Testis (tissue), 2 donors: ENCODE measurements at regions not wholly inside any gene's neighbourhood (a gene's known extent, or its start where the extent isn't known, plus 50 kb on each side); places are given as distances from the start of the nearest gene placed in this dataset.

Source experiments
- DNase-seq: peaks from one replicate; pipeline ENCODE4 v3.0.0-alpha.2; 2019
- H3K27ac ChIP-seq, 2 donors: fragments of 200-600 bp; sonication (generic); one replicate each; pipeline ENCODE4 v1.5.1; 2019
- H3K27me3 ChIP-seq: fragments of 200-600 bp; sonication (generic); one replicate; pipeline ENCODE4 v1.5.1; 2019
- H3K36me3 ChIP-seq: fragments of 200-600 bp; sonication (generic); one replicate; pipeline ENCODE4 v1.5.1; 2017; ENCODE audit warnings: low read depth; ENCODE audit errors: missing control alignments
- H3K4me1 ChIP-seq: fragments of 200-600 bp; sonication (generic); one replicate; pipeline ENCODE4 v1.5.1; 2019
- H3K4me3 ChIP-seq, 2 donors: fragments of 200-600 bp; sonication (generic); one replicate each; pipeline ENCODE4 v1.5.1; 2017 to 2019
- H3K9me3 ChIP-seq: fragments of 200-600 bp; sonication (generic); one replicate; pipeline ENCODE4 v1.5.1; 2017
- CTCF ChIP-seq, 3 experiments: fragments of 450-650 bp in 2 of 3; fragments of 200-600 bp in 1 of 3; sonication (generic) in 1 of 3; IDR thresholded peaks; one replicate each; pipeline ENCODE4 v1.5.1; 2016 to 2019; ENCODE audit warnings: antibody characterized with exemption in 3 of 3, mild to moderate bottlenecking in 2 of 3, moderate library complexity in 1 of 3
- POLR2A ChIP-seq: fragments of 450-650 bp; IDR thresholded peaks from one replicate; pipeline ENCODE4 v1.6.1; 2017; ENCODE audit warnings: antibody characterized with exemption, mild to moderate bottlenecking, moderate library complexity
- WGBS, 2 donors: methylation state at CpG; one replicate each; pipeline ENCODE4 v1.1.5; 2018; 5-methylcytosine and 5-hydroxymethylcytosine counted together
- intact Hi-C: fragments of 100-400 bp; cut with DNase I; formaldehyde crosslinking; loops from one replicate; pipeline ENCODE4 v1.15.1; 2023; ENCODE audit warnings: low total_unique reads

DNA sequence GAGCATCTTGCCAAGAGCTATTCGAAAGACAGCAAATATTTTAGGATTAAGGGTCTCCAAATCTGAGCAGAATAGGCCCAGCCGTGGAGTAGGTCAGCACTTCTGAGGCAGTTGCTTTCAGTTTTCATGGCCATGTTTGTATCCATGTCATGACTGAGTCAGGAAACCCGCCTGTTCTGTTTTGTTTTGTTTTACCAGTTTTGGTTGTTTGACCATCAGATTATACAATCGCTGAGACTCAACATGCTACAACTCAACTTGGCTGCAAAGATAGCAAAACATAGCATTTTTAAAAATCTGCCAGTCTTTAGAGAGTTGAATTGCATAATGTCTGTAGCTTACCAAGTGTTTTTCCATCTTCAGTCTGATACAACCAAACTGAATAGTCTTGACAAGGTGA lies 185.1 kb upstream of the ZNF462 start:
- H3K27me3 ChIP-seq, result no peaks in the 10 kb centered on the region
- intact Hi-C loops, result no loop called here
- no peak overlapping the region for H3K4me3 ChIP-seq
- H3K4me1 ChIP-seq, result no peaks in the 10 kb centered on the region
- TF ChIP-seq CTCF (IDR thresholded peaks at IDR 0.05) (no peak), POLR2A (no peak)
- no peak overlapping the region for H3K27ac ChIP-seq
- 81 to 90% methylated on average over 4 of the region's 4 CpGs for WGBS, 2 donors
- DNase-seq, result no peak
- no peaks in the 10 kb centered on the region for H3K9me3 ChIP-seq
- H3K36me3 ChIP-seq, result no peaks in the 10 kb centered on the region

- no peak for DNase-seq
- Histone ChIP-seq H3K9me3 (no peaks in the 10 kb centered on the region), H3K27me3 (no peaks in the 10 kb centered on the region), H3K4me3 (no peak overlapping the region), H3K4me1 (no peaks in the 10 kb centered on the region), H3K36me3 (no peaks in the 10 kb centered on the region), H3K27ac (no peak overlapping the region)
- TF ChIP-seq POLR2A (no peak), CTCF (IDR thresholded peaks at IDR 0.05) (no peak)
- intact Hi-C loops, result no loop called here
Observed at GRCh38 chr9:106678273-106678672, 184.7 kb upstream of the ZNF462 start.

GRCh38 chr9:106682420-106682819 lies 180.5 kb upstream of the ZNF462 start:
- no peak for DNase-seq
- 68 to 77% methylated on average over 2 of the region's 2 CpGs for WGBS, 2 donors

GRCh38 chr9:106683454-106683853 lies 179.5 kb upstream of the ZNF462 start:
- TF ChIP-seq CTCF (IDR thresholded peaks at IDR 0.05) (no peak), POLR2A (no peak)
- Histone ChIP-seq H3K27me3 (no peaks in the 10 kb centered on the region), H3K4me1 (no peaks in the 10 kb centered on the region), H3K9me3 (no peaks in the 10 kb centered on the region), H3K4me3 (no peak overlapping the region), H3K36me3 (no peaks in the 10 kb centered on the region), H3K27ac (no peak overlapping the region)
- no peak for DNase-seq
- intact Hi-C loops, result no loop called here

More at GRCh38 chr9:106682420-106682819, 180.5 kb upstream of the ZNF462 start:
- Histone ChIP-seq H3K27ac (no peak overlapping the region), H3K4me3 (no peak overlapping the region), H3K4me1 (no peaks in the 10 kb centered on the region), H3K9me3 (no peaks in the 10 kb centered on the region), H3K27me3 (no peaks in the 10 kb centered on the region), H3K36me3 (no peaks in the 10 kb centered on the region)
- intact Hi-C loops, result no loop called here
- TF ChIP-seq CTCF (IDR thresholded peaks at IDR 0.05), result no peak
- no peak for TF ChIP-seq POLR2A

GRCh38 chr9:106684940-106685695 lies 177.8 kb upstream of the ZNF462 start:
- no peak for TF ChIP-seq POLR2A
- TF ChIP-seq CTCF (IDR thresholded peaks at IDR 0.05), result no peak
- Histone ChIP-seq H3K4me3 (no peak overlapping the region), H3K27ac (no peak overlapping the region), H3K4me1 (no peaks in the 10 kb centered on the region), H3K27me3 (no peaks in the 10 kb centered on the region), H3K36me3 (no peaks in the 10 kb centered on the region), H3K9me3 (no peaks in the 10 kb centered on the region)
- DNase-seq, result no peak
- 77 to 81% methylated on average over 11 of the region's 11 CpGs for WGBS, 2 donors
- intact Hi-C loops, result no loop called here
